WTC11 (cell line): ENCODE measurements at regions not wholly inside any gene's neighbourhood (a gene's known extent, or its start where the extent isn't known, plus 50 kb on each side); places are given as distances from the start of the nearest gene placed in this dataset.

Experiments
- ATAC-seq: fragments of 200-7000 bp; cut with Tn5 transposase; 2 replicates; pipeline ENCODE4 v1.10.0; 2021; ENCODE audit warnings: mild to moderate bottlenecking, moderate library complexity
- CTCF ChIA-PET: fragments of 300-600 bp; sonication (Branson Sonifier 250); formaldehyde crosslinking; loops from one replicate; lab custom pipeline; 2021; ENCODE audit warnings: antibody characterized with exemption; lab: Charles Lee
- POLR2A ChIA-PET: fragments of 350-600 bp; sonication (Branson Sonifier 250); formaldehyde crosslinking; loops from one replicate; lab custom pipeline; 2021; ENCODE audit warnings: antibody characterized with exemption; lab: Charles Lee
- DNase-seq: peaks from one replicate; pipeline ENCODE4 v3.0.0; 2021; ENCODE audit warnings: low spot score
- H3K27ac Mint-ChIP-seq: 2 replicates; pipeline ENCODE4 v1.8.0; 2021; ENCODE audit warnings: mixed read lengths
- H3K27me3 Mint-ChIP-seq: 2 replicates; pipeline ENCODE4 v1.8.0; 2021; ENCODE audit warnings: low read depth, mild to moderate bottlenecking, moderate library complexity, mixed read lengths
- H3K36me3 Mint-ChIP-seq: 2 replicates; pipeline ENCODE4 v1.8.0; 2021; ENCODE audit warnings: mixed read lengths
- H3K4me1 Mint-ChIP-seq: 2 replicates; pipeline ENCODE4 v1.8.0; 2022; ENCODE audit warnings: mixed read lengths
- H3K4me3 Mint-ChIP-seq: 2 replicates; pipeline ENCODE4 v1.8.0; 2021; ENCODE audit warnings: mild to moderate bottlenecking, moderate library complexity, mixed read lengths
- H3K9me3 Mint-ChIP-seq: 2 replicates; pipeline ENCODE4 v1.8.0; 2021; ENCODE audit warnings: mixed read lengths
- AR ChIP-seq: fragments of 250-450 bp; sonication (Bioruptor Pico); IDR thresholded peaks from 2 replicates; pipeline ENCODE4 v1.9.0; 2021; ENCODE audit warnings: mild to moderate bottlenecking
- ATF1 ChIP-seq: sonication (generic); formaldehyde crosslinking; IDR thresholded peaks from 2 replicates; pipeline ENCODE4 v1.8.1; 2023; ENCODE audit warnings: mild to moderate bottlenecking, moderate library complexity, missing genetic modification reagents
- ATF6 ChIP-seq: sonication (generic); formaldehyde crosslinking; IDR thresholded peaks from 2 replicates; pipeline ENCODE4 v1.8.1; 2023; ENCODE audit warnings: mild to moderate bottlenecking, missing genetic modification reagents
- CDX4 ChIP-seq: fragments of 250-450 bp; sonication (Bioruptor Pico); IDR thresholded peaks from 2 replicates; pipeline ENCODE4 v1.9.0; 2021; ENCODE audit warnings: moderate library complexity, mild to moderate bottlenecking, inconsistent platforms, borderline replicate concordance
- CREM ChIP-seq: sonication (generic); formaldehyde crosslinking; IDR thresholded peaks from 2 replicates; pipeline ENCODE4 v1.8.1; 2022; ENCODE audit warnings: mild to moderate bottlenecking, missing genetic modification reagents, moderate library complexity
- E2F5 ChIP-seq: sonication (generic); formaldehyde crosslinking; IDR thresholded peaks from 2 replicates; pipeline ENCODE4 v1.8.1; 2022; ENCODE audit warnings: mild to moderate bottlenecking, moderate library complexity, missing genetic modification reagents
- ERG ChIP-seq: fragments of 250-450 bp; sonication (Bioruptor Pico); IDR thresholded peaks from 2 replicates; pipeline ENCODE4 v1.8.0; 2021; ENCODE audit warnings: mild to moderate bottlenecking
- ESRRA ChIP-seq: sonication (generic); formaldehyde crosslinking; IDR thresholded peaks from 2 replicates; pipeline ENCODE4 v1.8.1; 2022; ENCODE audit warnings: mild to moderate bottlenecking, missing genetic modification reagents, borderline replicate concordance
- ETV6 ChIP-seq: sonication (generic); formaldehyde crosslinking; IDR thresholded peaks from 2 replicates; pipeline ENCODE4 v1.8.1; 2022; ENCODE audit warnings: mild to moderate bottlenecking, missing genetic modification reagents
- GABPB1 ChIP-seq: sonication (generic); formaldehyde crosslinking; IDR thresholded peaks from 2 replicates; pipeline ENCODE4 v1.8.1; 2023; ENCODE audit warnings: mild to moderate bottlenecking, missing genetic modification reagents
- HMGA2 ChIP-seq: fragments of 250-450 bp; sonication (Bioruptor Pico); IDR thresholded peaks from 2 replicates; pipeline ENCODE4 v1.4.0; 2021; ENCODE audit warnings: mild to moderate bottlenecking, moderate library complexity
- IRF2 ChIP-seq: sonication (generic); formaldehyde crosslinking; IDR thresholded peaks from 2 replicates; pipeline ENCODE4 v1.8.0; 2022; ENCODE audit warnings: low read depth, missing genetic modification reagents, borderline replicate concordance
- KAT7 ChIP-seq: sonication (generic); formaldehyde crosslinking; IDR thresholded peaks from 2 replicates; pipeline ENCODE4 v1.8.1; 2023; ENCODE audit warnings: missing genetic modification reagents, mild to moderate bottlenecking, borderline replicate concordance
- MXD4 ChIP-seq: fragments of 250-450 bp; sonication (Bioruptor Pico); IDR thresholded peaks from 2 replicates; pipeline ENCODE4 v1.8.0; 2021; ENCODE audit warnings: mild to moderate bottlenecking, moderate library complexity, borderline replicate concordance
- PRDM15 ChIP-seq: sonication (generic); formaldehyde crosslinking; IDR thresholded peaks from 2 replicates; pipeline ENCODE4 v1.8.0; 2022; ENCODE audit warnings: missing genetic modification reagents
- SMAD4 ChIP-seq: sonication (generic); formaldehyde crosslinking; IDR thresholded peaks from 2 replicates; pipeline ENCODE4 v1.8.0; 2022; ENCODE audit warnings: mild to moderate bottlenecking, missing genetic modification reagents
- TEAD1 ChIP-seq: sonication (generic); formaldehyde crosslinking; IDR thresholded peaks from 2 replicates; pipeline ENCODE4 v1.8.0; 2022; ENCODE audit warnings: mild to moderate bottlenecking, missing genetic modification reagents
- USF2 ChIP-seq: sonication (generic); formaldehyde crosslinking; IDR thresholded peaks from 2 replicates; pipeline ENCODE4 v1.8.1; 2023; ENCODE audit warnings: mild to moderate bottlenecking, missing genetic modification reagents, moderate library complexity
- ZNF121 ChIP-seq: sonication (generic); formaldehyde crosslinking; IDR thresholded peaks from 2 replicates; pipeline ENCODE4 v1.8.0; 2023; ENCODE audit warnings: missing genetic modification reagents
- ZNF138 ChIP-seq: sonication (generic); formaldehyde crosslinking; conservative IDR thresholded peaks from 2 replicates; pipeline ENCODE4 v1.8.1; 2022; ENCODE audit warnings: mild to moderate bottlenecking, moderate library complexity, missing genetic modification reagents
- ZNF219 ChIP-seq: sonication (generic); formaldehyde crosslinking; IDR thresholded peaks from 2 replicates; pipeline ENCODE4 v1.8.0; 2023; ENCODE audit warnings: missing genetic modification reagents, mild to moderate bottlenecking, borderline replicate concordance
- ZNF317 ChIP-seq: sonication (generic); formaldehyde crosslinking; IDR thresholded peaks from 2 replicates; pipeline ENCODE4 v1.8.1; 2023; ENCODE audit warnings: low read depth, mild to moderate bottlenecking, moderate library complexity, missing genetic modification reagents, borderline replicate concordance
- ZNF423 ChIP-seq: fragments of 250-450 bp; sonication (Bioruptor Pico); IDR thresholded peaks from 2 replicates; pipeline ENCODE4 v2.1.2; 2022; ENCODE audit warnings: mild to moderate bottlenecking, moderate library complexity

GRCh38 chr4:186919340-186919739, 195.7 kb upstream of the FAT1 start (continued):
- TF ChIP-seq GABPB1 (CRISPR knock-in tag) (no peak), CREM (CRISPR knock-in tag) (no peak), ZNF121 (CRISPR knock-in tag) (no peak), ZNF317 (no peak), PRDM15 (CRISPR knock-in tag) (no peak), ETV6 (CRISPR knock-in tag) (no peak), ESRRA (CRISPR knock-in tag) (no peak), AR (CRISPR knock-in tag) (no peak), ATF6 (CRISPR knock-in tag) (no peak)

- POLR2A ChIA-PET, result no interaction called here
- Mint-ChIP-seq H3K4me1 (peaks cover 27% of the 10 kb centered on the region), H3K36me3 (no peaks in the 10 kb centered on the region), H3K4me3 (no peak overlapping the region), H3K27ac (peak overlapping the region; percentile 96), H3K9me3 (no peaks in the 10 kb centered on the region), H3K27me3 (no peaks in the 10 kb centered on the region)
- CTCF ChIA-PET, result no interaction called here
- DNase-seq (no peak), ATAC-seq (no peak)
- TF ChIP-seq SMAD4 (CRISPR knock-in tag) (no peak), ATF1 (no peak), CDX4 (CRISPR knock-in tag) (no peak), ZNF138 (CRISPR knock-in tag) (no peak), HMGA2 (no peak), AR (CRISPR knock-in tag) (no peak), ZNF219 (CRISPR knock-in tag) (no peak), ERG (CRISPR knock-in tag) (no peak), KAT7 (CRISPR knock-in tag) (no peak), IRF2 (CRISPR knock-in tag) (no peak), TEAD1 (no peak), ZNF423 (CRISPR knock-in tag) (no peak), E2F5 (CRISPR knock-in tag) (no peak), MXD4 (CRISPR knock-in tag) (no peak), USF2 (no peak)
Measured at GRCh38 chr4:186920483-186920882, 196.8 kb upstream of the FAT1 start.
